HT1080 (cell line): ENCODE measurements at regions not wholly inside any gene's neighbourhood (a gene's known extent, or its start where the extent isn't known, plus 50 kb on each side); places are given as distances from the start of the nearest gene placed in this dataset.
"Not testable (repeated sequence)": the region's sequence is repeated elsewhere in the genome, so short reads cannot be mapped to it uniquely, and the experiment has no call there.

ENCODE experiments used
- DNase-seq: peaks from one replicate; pipeline ENCODE4 v3.0.0-alpha.2; 2015; ENCODE audit warnings: low read depth

- DNase-seq = no peak
Observed at GRCh38 chr10:57341294-57341693, 926.4 kb downstream of the IPMK start.

GRCh38 chr10:57338823-57339558, 928.7 kb downstream of the IPMK start:
- DNase-seq = peak; percentile 31

GRCh38 chr10:57336865-57337264, 930.8 kb downstream of the IPMK start:
- DNase-seq = no peak

- DNase-seq = no peak
Observed at GRCh38 chr10:57336341-57336740, 931.4 kb downstream of the IPMK start.

- no peak for DNase-seq
Observed at GRCh38 chr10:57334523-57334922, 933.2 kb downstream of the IPMK start.

GRCh38 chr10:57333880-57334279, 933.8 kb downstream of the IPMK start:
- peak; percentile 4 for DNase-seq

GRCh38 chr10:57321400-57321854, 946.3 kb downstream of the IPMK start:
- DNase-seq = not testable (repeated sequence)

- DNase-seq = peak; percentile 53
Observed at GRCh38 chr10:57320416-57320815, 947.3 kb downstream of the IPMK start.

- no peak for DNase-seq
Observed at GRCh38 chr10:57314046-57314445, 953.0 kb upstream of the ZWINT start.

- DNase-seq = no peak
Observed at GRCh38 chr10:57303566-57303965, 942.5 kb upstream of the ZWINT start.

GRCh38 chr10:57300718-57301117, 939.7 kb upstream of the ZWINT start:
- DNase-seq = no peak

- no peak for DNase-seq
Observed at GRCh38 chr10:57294698-57295097, 933.6 kb upstream of the ZWINT start.

- no peak for DNase-seq
Observed at GRCh38 chr10:57288754-57289153, 927.7 kb upstream of the ZWINT start.

GRCh38 chr10:57262892-57263291, 901.8 kb upstream of the ZWINT start:
- no peak for DNase-seq

- DNase-seq = peak; percentile 74
Observed at GRCh38 chr10:57260175-57260574, 899.1 kb upstream of the ZWINT start.

- no peak for DNase-seq
Observed at GRCh38 chr10:57249615-57250281, 888.7 kb upstream of the ZWINT start.

GRCh38 chr10:57247271-57247670, 886.2 kb upstream of the ZWINT start:
- DNase-seq = no peak

- DNase-seq = no peak
Observed at GRCh38 chr10:57225920-57226319, 864.9 kb upstream of the ZWINT start.

- DNase-seq = no peak
Observed at GRCh38 chr10:57224811-57225210, 863.8 kb upstream of the ZWINT start.

- DNase-seq = peak; percentile 9
Observed at GRCh38 chr10:57222603-57223002, 861.5 kb upstream of the ZWINT start.

- DNase-seq = no peak
Observed at GRCh38 chr10:57222129-57222528, 861.1 kb upstream of the ZWINT start.

- DNase-seq = no peak
Observed at GRCh38 chr10:57221674-57222073, 860.6 kb upstream of the ZWINT start.

- no peak for DNase-seq
Observed at GRCh38 chr10:57218382-57218781, 857.3 kb upstream of the ZWINT start.
